HG03575 (cell line): ENCODE measurements at regions not wholly inside any gene's neighbourhood (a gene's known extent, or its start where the extent isn't known, plus 50 kb on each side); places are given as distances from the start of the nearest gene placed in this dataset.

Source experiments
- ATAC-seq: cut with Tn5 transposase; IDR thresholded peaks from one replicate; pipeline ENCODE4 v1.9.1; 2021; ENCODE audit not compliant: unreplicated experiment, insufficient number of reproducible peaks, low FRiP score; ENCODE audit errors: extremely low read depth

DNA sequence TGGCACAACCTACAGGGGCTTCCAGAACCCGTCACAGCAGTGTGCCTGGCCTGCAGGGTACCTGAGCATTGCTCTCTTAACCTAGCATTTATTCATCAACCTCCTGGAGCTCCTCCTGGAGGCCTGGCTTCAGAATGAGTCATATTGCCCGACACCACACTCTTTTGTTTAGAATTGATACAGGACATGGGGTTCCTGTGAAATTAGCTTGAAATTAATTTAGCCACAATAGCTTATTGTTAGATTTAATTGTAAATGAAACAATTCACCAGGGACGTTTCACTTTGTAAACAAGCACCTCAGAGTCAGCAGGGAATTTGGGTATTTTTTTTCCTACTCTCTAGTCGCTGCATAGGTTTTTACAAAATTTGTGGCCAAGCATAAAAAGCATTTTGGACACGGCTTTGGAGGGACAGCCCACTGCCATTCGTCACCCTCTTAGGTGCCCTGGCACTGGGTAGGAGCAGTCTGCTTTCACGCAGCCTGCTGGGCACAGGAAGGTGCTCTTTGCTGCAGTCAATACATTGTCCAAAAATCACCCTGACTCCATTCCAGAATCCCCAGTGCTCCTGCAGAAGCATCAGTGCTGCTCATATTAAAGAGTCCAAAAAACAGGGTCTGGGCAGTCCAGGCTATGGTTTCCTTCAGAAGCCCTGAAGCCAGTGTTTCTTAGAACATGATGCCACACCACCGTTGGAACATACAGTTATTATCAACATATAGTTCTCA is 60.8 kb upstream of the MEF2A start:
- no peak for ATAC-seq

DNA sequence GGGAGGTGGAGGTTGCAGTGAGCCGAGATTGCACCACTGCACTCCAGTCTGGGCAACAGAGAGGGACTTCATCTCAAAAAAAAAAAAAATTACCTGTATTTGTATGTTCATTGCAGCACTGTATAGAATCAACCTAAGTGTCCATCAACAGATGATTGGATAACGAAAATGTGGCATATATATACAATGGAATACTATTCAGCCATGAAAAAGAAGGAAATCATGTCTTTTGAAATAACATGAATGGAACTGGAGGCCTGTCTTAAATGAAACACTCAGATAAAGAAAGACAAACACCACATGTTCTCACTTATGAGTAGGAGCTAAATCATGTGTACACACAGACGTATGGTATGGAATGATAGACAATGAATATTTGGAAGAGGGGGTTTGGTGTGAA is 59.4 kb upstream of the MEF2A start:
- ATAC-seq: no peak

DNA sequence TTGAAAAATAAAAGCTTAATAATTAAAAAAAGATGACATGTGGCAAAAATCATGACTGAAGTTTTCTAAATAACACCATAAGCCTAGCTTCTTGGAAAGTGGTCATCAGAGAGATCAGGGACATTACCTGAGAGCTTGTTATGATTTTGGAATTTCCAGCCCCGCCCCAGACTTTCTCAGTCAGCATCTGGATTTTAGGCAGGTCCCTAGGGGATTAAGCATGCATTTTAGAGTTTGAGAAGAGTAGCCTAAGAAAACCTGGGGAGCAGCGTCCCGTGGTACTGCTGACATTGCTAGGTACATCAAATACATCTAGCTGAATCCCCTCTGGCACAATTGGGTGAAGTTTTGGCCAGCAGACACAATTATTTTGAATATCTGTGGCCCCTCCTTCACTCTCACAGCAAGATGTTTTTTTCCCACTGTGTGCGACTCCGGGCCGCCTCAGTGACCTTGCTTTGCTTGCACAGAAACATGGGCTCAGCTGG is 58.7 kb upstream of the MEF2A start:
- no peak for ATAC-seq

DNA sequence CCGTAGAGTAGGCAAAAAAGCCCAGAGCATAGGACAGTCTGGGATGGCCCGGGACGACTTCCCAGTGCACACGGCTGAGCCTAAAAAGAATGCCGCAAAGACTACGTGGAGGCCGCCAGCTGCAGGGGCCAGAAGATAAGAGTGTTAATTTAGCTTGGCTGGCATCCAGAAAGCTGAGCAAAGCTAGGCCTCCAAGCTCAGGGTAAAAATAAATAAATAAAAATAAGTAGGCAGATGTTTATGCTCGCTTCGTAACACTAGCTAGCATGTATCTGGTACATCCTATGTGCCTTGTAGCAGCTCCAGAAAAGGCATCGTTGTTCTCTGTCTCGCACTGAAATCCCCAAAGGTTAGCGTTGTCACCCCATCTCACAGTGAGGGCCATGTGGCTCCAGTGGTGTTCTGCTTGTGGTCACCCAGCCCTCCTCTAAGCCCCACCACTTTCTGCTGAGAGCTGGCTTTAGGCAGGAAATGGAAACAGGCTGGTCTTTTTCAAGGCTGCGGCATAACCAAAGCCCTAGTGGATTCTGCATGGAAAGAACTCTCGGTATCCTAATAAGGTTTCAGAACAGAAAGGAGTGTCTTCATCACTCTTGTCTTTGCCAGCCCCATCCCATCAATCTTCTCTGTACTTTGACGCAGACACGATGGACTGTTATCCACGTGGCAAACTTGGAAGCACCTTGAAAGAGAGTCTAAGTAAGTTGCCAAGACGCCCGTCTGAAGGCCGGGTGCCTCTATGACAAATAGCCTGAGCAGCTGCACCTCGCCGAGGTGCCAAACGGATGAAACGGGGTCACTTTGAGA is 58.1 kb upstream of the MEF2A start:
- ATAC-seq: no peak

DNA sequence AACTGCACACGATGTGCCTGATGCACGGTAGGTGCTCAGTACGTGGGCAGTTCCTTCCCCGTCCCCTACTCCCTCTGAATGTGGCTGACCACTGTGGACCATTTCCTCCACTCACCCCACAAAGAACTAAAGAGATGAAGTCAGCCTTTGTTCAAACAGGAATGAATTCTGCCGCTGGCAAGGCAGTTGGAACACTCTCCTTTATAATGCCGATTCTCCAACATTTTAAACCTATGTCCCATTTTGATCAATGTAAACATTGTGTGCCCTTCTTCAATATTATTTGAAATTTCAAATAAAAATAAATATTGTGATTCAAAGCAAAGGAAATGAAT is 57.5 kb upstream of the MEF2A start:
- ATAC-seq: no peak

DNA sequence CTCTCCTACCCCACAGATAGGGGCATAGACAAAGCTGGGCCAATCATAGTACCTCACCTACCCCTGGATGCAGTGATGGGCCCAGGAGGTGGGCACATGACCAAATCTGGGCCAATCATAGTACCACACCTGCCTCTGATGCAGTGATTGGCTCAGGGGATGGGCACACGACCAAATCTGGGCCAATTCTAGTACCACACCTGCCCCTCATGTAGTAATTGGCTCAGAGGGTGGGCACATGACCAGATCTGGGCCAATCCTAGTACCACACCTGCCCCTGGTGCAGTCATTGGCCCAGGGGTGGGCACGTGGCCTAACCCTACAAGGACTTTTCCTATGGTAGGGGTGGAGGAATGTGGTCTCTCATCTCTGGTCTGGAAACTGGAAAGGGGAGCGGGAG is 56.9 kb upstream of the MEF2A start:
- no peak for ATAC-seq

DNA sequence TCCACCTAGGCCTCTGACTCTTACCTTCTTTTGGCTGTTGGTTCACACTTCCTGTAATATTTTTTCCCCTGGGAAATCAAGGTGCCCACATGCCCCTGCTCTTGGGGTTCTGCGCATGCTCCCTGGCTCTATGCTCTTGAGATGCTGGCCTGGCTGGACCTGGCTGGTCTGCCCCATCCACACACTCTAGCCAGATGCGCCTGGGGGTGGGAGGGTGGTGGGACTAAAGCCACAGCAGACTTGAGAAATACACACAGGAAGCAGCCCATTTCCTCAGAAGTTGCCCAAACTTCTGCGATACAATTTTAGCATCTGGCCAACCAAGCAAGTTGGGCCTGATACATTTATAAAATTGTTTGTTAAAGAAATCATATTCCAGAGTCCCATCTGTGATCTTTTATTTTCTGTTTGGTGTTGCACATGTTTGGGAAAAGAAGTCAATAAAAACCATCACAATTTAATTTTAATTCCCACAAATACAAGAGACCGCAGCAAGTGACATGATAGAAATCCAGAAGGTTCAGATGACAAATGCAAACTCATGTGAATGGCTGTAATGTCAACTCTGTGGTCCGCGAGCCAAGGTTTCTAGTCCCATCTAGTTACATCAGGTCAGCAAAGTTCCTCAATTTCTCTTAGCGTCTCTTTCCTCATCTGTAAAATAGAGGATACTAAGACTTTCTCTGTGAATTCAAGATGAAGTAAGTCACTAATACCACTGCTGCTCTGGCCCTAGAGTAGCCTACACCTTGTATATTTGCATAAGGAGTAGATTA is 55.9 kb upstream of the MEF2A start:
- no peak for ATAC-seq

DNA sequence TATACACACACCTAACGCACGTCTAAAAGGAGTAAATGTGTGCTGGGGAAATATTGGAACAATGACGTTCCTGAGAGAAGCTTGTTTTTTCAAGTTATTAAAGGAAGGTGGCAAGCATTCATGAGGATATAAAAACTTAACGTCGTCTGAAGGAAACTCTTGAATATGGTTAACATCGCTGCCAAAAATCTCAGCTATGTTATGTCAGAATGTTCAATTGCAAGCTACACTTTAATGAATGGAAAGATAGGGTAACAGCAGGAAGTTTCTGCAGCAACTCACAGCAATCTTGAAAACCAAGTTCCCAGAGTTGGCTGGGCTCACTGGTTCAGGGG is 54.3 kb upstream of the MEF2A start:
- no peak for ATAC-seq

DNA sequence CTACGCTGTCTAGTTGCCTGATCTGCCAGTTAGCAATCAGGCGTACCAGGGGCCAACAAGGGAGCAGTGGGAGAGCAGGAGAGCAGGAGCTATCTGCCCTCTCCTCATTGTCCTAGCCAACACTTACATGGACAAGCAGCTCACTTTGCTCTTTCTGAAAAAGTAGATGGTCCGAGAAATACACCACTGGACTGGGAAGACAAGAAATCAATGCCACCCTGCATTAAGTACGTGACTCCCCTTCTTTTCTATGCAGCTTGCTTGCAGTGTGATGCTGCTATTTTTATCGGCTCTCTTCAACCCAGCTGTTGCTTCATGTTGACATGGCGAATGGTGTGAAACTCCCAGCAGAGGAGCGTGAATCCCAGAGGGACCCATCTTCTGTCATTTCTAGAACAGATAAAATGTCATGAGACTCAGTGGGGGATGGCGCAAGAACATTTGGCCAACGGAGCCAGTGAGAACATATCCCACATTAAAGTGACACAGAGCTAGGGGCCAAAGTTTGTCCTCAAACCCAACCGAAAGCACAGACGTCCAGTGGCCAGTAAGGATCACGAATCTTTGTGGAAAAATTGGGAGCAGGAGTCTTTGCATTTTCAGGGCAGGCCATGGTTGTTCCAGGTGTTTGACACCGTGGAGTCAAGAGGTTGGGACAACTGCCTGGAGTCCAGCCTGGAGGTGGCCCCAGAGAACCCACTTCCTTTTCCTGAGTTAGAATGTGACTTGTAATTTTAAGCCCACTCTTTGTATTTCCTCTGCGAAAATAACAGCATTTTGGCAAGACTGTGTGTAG is 53.7 kb upstream of the MEF2A start:
- peak; percentile 40 for ATAC-seq

DNA sequence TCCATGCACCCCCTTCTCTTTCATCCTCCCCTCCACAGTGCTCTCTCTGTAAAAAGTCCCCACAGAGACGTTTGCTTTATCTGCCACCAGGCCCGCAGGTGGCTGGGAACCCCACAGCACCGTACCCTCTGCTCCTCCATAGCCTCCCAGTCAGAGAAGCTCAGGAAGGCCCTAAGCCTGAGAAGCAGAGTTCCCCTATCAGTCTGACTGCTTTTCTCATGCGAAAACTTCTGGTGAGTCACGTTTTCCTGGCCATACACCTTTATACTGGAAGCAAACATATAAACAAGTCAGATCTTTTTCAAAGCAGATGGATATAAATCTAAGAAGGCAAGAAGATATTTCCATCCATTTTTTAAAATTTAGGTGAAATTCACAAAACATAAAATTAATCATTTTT is 51.5 kb upstream of the MEF2A start:
- no peak for ATAC-seq
